GM12873 (cell line): ENCODE measurements at regions not wholly inside any gene's neighbourhood (a gene's known extent, or its start where the extent isn't known, plus 50 kb on each side); places are given as distances from the start of the nearest gene placed in this dataset.

Experiments
- TF ChIP-seq, protein P1 (sequence below): IDR thresholded peaks from 2 replicates; pipeline ENCODE4 v1.5.1; 2012; ENCODE audit warnings: low read depth, mild to moderate bottlenecking, moderate library complexity, low read length, control low read depth; ENCODE audit not compliant: insufficient read depth; ENCODE audit errors: missing control alignments

DNA sequence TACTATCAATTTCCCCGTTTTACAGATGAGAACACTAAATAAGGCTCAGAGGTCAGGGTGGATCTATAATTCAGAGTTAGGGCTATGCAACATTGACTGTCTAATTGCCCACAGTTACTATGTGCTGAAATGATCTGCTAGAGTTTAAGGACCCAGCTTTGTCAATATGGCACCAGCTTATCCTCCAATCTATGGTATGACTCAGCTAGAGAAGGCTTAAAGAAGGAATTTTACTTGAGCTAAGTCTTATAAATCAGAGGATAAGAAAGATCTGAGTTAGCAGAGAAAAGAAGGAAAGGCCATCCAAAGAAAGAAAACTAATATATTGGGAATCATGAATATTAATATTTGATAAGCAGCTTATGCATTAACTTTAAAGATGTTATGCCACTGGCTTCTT, 78.1 kb downstream of the ASB9 start:
- TF ChIP-seq, protein P1, sequence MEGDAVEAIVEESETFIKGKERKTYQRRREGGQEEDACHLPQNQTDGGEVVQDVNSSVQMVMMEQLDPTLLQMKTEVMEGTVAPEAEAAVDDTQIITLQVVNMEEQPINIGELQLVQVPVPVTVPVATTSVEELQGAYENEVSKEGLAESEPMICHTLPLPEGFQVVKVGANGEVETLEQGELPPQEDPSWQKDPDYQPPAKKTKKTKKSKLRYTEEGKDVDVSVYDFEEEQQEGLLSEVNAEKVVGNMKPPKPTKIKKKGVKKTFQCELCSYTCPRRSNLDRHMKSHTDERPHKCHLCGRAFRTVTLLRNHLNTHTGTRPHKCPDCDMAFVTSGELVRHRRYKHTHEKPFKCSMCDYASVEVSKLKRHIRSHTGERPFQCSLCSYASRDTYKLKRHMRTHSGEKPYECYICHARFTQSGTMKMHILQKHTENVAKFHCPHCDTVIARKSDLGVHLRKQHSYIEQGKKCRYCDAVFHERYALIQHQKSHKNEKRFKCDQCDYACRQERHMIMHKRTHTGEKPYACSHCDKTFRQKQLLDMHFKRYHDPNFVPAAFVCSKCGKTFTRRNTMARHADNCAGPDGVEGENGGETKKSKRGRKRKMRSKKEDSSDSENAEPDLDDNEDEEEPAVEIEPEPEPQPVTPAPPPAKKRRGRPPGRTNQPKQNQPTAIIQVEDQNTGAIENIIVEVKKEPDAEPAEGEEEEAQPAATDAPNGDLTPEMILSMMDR, result no peak

DNA sequence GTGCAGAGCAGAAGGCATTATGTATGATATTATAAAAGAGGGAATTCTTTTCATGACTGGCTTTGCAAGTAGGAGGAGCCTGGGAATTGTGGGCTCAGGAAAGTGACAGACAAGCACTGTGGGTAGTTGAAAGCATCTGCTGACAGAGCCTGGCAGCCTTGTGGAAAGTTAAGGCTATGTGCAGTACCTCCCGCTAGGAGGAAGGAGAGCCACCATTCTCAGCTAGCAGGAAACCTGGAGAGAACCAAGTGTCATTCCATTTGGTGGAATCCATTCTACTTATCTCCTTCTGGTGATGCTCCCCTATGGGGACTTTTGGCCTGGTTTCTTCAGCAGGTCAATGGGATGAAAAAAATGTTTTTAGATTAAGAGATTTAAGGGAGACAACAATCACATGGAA, 81.8 kb downstream of the ASB9 start:
- TF ChIP-seq, protein P1, result no peak

DNA sequence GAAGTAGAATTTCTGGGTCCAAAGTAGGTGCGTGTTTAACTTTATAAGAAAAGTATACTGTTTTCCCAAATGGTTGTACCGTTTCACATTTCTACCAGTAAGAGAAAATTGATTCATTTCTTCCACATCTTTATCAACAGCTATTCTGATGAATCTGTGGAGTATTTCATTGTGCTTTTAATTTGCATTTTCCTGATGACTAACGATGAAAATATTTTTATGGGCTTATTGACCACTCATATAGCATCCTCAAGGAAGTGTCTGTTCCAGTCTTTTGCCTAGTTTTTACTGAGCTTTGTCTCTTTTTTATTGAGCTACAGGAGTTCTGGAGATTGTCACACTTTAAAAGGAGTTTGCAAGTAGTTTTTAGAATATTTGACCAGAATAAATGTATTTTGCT, 92.6 kb downstream of the ASB9 start:
- TF ChIP-seq, protein P1, result no peak

DNA sequence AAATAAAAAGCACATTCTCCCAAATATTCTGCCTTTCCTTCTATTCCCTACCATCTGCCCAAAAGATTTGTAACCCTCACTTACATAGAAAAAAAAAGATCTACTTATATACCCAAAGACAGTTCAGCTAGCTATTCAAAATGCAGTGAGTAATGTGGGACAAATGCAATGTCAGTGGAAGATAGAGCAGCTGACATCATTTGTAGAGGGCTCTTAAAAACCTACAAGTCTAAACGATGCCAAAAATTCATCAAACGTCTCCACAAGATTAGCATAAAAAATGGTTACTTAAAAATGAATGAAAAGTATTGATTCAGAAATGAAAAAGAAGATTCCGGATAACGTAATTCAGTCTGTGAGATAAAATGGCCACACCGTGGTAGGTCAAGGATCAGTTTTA, 96.5 kb downstream of the ASB9 start:
- TF ChIP-seq, protein P1, result no peak

DNA sequence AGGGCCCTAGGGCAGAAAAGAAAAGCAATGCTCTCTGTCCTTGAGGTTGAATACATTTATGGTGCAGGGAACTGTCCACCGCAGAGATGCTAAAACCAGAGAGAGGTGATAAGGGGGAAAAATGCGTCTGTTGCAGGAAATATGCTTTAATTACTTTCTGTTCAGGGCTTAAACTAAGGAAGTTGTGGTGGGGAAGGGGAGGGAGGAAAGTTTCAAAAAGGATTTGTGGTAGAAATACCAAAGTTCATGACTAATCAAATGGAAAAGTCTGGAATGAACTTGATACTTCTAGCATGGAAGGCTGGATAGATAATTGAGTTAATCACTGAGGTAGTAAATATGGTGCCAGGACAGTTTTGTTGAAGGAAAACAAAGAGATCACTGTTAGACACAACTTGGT, 99.0 kb downstream of the ASB9 start:
- TF ChIP-seq, protein P1, result no peak

DNA sequence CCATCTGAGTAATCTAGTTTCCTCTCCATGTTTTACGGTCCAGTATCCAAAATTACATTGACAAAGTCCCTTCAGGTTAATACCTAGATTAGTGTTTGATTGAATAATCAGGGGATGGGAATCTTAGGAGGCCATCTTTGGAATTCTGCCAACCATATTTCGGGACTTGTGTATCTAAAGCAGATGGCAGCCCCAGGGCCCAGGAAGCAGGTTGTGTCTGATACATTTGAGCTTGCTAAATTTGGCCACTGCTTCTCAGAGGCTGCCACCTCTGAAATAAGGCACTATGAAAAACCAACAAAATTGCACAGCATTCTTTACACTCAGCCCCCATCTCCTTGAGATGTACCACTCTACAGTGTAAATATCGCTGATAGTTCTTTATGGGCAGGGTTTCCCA, 102.1 kb downstream of the ASB9 start:
- TF ChIP-seq, protein P1, result no peak

DNA sequence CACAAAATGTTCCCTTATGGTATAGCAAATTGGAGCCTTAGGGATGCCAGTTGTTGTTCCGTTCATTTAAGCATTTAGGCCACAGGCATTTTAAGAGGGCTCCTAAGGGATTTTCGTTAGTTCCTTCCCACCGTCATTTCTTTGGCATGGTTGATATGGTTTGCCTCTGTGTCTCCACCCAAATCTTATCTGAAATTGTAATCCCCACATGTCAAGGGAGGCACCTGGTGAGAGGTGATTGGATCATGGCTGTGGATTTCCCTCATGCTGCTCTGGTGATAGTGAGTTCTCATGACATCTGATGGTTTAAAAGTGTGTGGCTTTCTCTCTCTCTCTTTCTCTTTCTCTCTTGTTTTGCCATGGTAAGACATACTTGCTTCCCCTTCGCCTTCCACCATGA, 104.1 kb downstream of the ASB9 start:
- TF ChIP-seq, protein P1, result no peak
